Stimulated activated CD8-positive, alpha-beta memory T cell treated with anti-CD3 and anti-CD28 coated beads, Interleukin-12 subunit alpha, Interleukin-12 subunit beta, amount 100 ng/mL, for 4 hours (primary cell): ENCODE measurements at regions not wholly inside any gene's neighbourhood (a gene's known extent, or its start where the extent isn't known, plus 50 kb on each side); places are given as distances from the start of the nearest gene placed in this dataset.

Source experiments
- DNase-seq: peaks from one replicate; pipeline ENCODE4 v3.0.0-alpha.2; 2020; ENCODE audit warnings: low read depth

DNA sequence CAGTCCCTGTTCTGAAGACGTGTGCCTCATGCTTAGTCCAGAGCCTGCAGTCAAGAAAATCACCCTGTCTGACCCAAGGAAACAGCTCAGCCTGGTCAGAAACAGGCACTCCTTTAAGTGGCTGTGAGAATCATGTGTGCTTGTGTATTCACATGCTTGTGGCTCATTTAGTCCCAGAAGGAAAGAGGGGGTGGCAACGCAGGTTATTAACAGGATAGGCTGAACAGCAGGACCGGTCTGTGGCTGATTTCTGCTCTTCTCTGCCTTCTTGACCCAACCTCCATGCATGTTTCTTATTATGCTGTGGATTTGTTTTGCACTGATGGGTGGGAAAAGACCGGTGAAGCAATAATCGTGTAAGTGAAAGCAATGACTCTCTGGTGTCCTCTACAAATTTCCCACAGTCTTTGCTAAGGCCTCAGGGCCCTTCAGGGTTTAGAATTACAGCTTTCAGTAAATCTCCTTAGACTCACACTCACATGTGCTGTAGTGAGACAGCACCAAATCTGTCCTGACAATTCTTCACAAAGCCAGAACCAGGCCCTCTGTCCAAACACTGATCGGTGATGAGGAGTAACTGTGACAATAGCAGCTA, 288.1 kb downstream of the ETS1 start:
- DNase-seq, result no peak

DNA sequence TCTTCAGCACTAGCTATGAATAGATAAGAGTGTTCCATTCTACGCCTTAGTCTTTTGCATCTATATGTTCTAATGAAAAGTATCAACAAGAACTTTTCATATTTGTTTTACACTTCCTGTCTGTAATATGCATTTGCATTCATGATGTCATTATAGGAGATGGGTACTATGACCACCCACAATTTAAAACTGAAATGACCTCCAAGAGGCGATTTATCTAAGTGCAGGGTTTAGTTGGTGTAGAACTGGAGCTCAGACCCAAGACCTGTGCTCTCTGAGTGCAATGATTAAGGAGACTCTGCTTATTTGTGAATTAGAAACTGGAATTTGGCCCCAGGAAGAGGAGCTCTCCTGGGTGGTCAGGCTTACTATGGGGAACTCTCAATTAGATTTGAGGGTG, 289.1 kb downstream of the ETS1 start:
- no peak for DNase-seq

DNA sequence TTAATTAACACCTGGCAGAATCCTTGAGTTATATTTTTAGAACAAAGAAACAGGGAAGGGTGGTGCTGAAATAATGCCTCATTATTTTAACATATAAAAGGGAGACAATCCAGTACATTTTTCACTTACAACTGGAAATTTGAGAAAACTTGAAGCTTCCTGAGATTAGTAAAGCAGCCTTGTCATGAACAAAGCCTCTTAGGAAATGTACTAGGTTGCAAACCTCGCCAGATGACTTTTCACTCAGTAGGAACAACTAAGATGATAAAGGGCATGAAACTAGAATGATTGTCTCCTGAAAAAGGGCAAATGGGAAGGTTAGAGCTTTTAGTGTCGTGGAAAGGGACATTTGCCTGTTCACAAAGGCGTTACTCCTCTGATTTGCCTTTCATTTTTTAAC, 289.6 kb downstream of the ETS1 start:
- no peak for DNase-seq

DNA sequence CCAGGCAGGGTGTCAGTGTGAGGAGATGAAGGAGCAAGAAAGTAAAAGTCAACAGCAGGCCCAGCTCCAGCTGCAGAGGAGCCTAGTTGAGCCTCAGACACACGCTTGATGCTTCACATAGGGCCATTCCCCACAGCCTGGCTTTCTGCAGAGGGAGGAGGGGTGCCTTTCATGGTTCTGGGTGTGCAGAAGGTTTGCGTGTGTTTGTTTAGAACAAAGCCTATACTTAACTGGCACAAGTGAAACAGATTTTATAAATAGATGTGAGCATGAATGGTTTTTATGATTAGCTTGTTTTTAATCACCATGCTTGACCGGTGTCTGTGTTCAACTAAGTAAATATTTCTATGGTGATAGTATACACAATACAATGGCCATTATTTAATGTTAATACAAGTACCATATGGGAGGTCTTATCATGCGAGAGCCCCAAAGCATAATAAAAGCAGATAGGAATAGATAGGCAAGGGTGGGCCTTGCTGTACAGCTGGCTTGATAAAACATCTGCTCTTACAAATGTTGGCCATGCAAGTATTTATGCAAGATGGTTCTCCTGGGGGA, 290.2 kb downstream of the ETS1 start:
- DNase-seq, result no peak

DNA sequence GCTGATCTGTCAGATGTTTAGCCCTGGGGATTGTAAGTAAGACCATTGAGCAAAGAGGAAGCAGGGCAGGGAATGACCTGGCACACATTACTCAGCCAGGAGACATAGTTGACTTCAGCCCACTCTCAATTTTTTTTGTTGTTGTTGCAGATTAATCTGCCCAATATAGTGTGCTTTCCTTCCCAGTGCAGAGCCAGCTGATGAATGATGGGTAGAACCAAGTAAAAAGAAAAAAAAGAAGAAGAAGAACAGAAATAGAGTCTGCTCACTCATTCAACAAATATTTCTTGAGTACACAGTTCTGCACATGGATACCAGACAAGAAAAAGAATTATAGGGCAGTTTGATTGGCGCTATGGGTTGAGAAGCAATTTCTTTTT, 292.7 kb downstream of the ETS1 start:
- no peak for DNase-seq

DNA sequence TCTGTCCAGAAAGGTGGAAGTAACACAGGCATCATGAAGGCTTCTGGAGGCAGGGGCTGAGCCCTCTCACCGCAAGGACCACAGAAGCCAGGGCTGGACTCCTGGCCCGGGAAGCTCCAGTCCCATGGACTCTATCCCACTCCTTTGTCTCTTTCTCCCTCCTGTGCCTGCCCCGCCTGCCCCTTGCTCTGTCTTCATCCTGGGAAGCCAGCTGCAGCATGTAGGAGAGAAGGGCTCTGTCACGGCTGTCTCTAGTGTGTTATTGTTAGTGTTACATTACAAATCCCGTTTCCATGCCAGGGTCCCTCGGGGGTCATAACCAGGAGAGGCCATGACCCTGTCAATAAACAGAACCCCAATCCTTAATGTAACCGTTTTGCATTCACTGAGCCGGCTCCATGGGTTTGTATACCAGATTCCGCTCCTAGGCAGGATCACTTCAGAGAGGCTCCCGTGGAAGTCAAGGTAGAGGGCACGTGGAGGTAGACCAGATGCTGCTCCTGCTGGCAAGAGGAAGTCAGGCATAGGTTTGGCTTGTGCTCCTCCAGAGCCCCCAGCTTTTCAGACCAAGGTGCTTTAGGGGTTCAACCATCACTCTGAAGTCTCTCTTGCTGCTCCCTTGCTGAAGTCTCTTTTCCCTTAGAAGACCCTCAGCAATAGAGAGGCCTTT, 293.2 kb downstream of the ETS1 start:
- DNase-seq, result no peak

DNA sequence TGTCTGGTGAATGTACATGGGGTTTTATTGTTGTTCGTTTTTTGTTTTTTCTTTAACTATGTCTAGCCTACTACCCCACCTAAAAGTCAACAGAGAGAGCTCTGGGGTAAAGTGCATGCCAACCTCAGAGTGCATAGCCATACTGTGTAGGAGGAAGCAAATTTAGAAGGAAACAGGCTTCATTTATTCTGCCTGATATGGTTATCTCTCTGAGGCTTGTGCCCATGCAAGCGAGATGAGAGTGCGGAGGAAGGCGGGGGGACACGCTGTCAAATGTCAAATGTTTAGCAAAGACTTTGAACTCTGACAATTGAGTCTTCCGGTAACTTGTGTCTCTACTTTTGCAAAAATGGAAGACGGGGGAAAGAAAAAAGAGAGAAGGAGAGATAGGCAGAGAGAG, 295.5 kb downstream of the ETS1 start:
- peak; percentile 45 for DNase-seq

DNA sequence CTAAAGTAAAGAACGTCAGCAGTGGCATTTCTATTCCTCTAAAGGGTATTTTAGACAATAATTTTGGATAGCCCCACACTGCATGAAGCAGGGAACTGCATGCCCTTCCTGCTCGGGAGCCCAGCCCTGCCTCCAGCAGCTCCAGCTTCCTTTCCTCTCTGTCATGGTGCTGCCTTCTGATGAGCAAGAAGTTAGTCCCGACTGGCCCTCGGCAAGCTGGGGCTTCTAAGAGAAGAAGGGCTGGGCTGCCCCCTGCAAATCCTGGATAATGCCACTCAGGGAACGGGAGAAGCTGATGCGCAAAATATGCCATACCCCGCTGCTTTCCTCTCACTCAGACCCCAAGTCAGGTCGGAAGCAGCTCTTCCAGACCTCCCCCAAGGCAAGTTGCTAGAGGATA, 296.4 kb downstream of the ETS1 start:
- DNase-seq, result no peak

DNA sequence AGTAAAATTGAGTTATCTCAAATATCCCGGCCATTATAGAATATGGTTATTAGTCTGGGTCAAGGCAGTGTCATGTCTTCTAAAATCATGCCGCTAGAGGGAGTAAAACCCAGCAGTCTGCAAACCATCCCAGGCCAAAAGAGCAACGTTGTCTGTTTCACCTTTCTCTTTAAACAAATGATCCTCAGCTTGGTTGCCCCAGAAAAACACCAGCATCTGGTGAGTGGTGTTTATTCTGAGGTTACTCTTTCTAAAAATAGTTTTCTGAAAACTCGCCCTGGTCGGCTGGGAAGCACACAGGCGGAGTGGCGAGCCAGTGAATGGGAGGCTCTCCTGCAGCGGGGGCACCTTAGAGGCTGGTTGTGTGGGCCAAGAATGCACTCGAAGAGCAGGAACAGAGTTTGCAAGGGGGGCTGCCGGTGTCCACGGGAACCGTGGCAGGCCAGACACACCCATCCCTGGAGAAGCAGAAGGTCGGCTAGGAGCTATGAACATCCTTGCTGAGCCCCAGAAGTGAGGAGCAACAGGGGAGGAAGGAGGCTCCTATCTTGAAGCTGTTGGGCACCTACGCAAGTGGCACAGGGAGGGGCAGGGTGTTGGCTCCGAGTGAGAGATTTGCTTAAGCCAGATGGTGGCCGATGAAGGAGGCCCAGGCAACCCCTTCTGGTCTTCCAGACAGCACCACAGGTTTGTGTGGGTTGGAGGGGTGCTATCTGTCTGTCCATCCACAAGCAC, 297.1 kb downstream of the ETS1 start:
- peak; percentile 41 for DNase-seq

DNA sequence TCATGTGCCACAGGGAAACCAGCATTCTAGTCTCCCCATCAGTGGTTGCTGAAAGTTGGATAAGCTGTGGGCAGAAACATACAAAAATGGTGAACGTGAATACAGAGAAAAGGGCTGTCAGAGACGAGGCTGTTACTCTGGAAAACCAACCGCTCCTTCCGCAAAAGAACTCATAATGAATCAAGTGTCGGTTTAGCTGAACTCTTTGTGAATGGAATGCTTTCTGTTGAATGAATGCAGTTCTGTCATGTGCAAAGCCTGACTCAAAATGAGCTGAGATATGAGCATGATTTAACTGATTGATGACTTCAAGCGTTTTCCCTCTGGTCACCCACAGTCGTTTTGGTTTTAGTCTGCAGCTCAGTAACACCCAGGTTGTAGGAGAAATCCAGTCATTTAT, 298.3 kb downstream of the ETS1 start:
- no peak for DNase-seq

DNA sequence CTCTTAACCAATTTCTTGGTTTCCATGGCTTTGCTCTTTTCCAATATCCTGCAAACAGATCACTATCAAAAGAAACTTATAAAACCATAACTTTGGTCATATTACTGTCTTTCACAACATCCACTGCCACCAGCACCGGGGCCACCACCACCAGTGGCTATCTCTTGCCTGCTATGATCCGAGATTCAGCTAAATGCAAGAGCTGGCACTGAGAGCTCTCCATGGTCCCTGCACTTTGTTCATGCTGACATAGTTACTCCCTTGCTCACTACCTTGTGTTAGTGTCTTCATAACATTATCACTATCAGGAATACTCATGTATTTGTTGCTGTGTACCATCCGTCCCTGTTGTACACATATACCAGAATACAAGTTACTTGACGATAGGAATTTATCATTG, 299.0 kb downstream of the ETS1 start:
- DNase-seq, result no peak

DNA sequence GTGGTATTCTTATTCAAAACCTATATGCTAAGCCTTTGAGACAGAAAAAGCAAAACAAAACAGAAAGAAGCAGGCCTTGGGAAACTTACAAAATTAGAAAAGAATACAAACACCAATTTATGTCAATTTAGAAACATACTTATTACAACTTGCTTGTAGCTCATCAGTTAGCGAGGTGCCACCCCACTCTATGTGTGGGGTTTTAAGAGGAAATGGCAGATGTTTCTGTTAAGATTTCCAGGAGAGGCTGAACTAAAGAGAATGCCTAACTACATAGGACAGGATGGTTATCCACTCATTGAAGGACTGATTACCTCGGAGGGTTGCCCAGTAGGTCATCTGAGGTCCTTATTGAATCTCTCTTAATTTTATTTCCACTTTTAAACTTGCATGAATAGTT, 302.0 kb downstream of the ETS1 start:
- DNase-seq, result no peak

DNA sequence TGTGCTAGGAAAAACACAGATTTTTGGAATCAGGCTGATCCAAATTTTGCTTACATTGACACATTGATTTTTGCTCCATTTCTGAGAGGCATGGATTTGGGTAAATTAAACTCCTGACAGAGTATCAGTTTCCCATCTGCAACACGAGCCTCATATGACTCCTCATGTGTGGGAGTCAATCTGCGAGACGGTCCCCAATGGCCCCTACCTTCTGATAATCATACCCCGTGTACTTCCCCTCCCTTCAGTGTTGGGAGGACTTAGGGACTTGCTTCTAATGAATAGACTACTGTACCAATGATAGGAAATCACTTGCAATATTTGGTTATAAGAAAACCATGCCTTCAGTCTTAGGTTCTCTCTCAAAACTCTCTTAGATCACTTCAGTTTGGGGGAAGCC, 302.7 kb downstream of the ETS1 start:
- no peak for DNase-seq

DNA sequence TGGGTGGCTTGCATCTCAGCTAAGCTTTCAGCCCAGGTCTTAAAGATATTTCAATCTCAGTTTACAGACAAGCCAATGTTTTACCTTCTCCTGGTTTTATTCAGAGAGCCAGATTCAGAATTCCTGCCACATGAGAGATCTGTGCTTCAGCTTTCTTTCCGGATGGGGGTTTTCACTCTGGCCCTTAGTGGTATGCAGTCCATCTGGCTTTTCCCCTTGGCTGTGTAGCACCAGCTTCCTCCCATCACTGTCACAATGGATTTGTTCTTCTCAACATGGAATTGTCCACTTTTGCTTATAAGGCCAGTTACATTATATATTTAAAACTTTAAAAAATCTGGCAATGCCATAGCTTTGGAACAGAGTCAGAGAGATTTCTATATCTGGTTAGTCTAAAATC, 303.9 kb downstream of the ETS1 start:
- DNase-seq, result no peak

DNA sequence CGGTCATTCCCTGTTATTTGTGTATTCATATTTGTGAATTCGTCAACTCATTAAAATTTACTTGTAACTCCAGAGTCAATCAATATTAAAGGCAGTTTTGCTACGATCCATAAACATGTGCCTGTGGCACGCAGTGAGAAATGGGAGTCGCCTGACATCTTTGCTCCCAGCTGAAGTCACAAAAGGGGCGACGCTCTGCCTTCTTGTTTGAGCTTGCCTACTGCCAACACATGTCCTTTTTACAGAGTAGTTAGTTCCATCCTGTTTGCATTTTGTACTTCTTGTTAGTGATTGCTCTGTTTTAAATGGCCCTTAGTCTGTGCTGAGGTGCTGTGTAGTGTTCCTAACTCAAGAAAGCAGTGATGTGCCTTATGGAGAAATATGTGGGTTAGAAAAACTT, 305.3 kb downstream of the ETS1 start:
- DNase-seq, result no peak

DNA sequence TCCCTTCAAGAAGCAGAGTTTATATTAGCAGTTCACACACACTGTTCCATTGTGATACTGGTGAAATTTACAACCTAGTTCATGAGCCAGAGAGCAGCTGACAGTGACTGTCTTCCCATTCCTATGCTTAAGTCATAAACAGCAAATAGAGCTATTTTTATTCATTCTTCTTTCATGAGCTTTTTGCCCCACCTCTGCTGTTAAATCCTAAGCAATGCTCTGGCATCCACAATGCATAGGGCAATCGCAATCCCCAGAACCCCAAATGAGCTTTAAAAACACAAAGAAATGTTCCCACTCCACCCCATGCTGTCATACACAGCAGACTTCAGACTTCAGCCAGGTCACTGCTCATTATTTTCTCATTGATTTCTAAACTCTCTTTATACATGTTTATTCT, 307.5 kb downstream of the ETS1 start:
- no peak for DNase-seq

DNA sequence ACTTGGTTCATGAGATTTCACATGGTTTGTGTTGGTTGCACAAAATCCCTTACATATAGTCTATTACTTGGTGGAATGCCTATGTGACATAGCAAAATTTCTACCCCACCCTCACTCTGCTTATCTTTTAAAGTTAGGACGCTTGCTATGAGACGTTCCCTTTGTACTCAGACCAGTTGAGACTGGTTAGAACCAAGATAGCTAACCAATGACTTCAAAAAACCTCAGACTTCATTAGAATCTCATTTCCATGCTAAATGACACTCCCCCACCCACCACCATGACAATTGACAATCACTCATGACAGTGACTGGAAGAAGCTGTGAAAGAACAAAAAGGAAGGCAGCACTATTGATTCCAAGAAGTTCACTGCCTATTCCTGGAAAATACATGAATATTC, 313.6 kb downstream of the ETS1 start:
- DNase-seq, result no peak

DNA sequence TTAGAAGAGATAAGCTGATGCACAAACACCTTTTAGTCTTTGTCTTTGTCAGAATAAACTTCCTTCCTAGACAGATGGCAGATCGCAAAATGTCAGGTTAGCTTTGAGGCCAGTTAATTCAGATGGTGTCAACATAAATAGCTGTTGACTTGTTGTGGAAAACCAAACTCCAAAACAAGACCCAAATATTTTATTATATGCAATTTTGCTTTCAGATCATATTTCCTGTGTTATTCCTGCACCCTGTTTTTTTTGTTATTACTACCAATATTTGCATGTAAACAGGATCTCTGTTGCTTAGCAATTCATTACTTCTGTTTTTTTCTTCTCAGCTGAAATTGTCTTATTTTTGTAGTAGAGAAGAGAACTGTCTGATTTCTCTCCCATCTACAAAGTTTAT, 316.0 kb downstream of the ETS1 start:
- DNase-seq, result no peak

DNA sequence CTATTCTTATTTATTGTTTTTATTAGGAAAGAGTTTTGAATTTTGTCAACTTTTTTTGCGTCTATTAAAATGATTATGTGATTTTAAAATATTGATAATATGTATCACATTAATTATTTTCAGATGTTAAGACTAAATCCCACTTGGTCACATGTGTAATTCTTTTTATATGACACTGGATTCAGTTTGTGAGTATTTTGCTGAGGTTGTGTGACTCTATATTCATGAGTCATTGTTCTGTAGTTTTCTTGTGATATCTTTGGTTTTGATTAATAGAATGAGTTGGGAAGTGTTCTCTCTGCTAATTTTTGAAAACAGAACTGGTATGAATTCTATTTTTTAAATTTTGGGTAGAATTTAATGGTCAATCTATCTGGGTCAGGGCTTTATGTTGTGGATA, 317.9 kb downstream of the ETS1 start:
- no peak for DNase-seq

DNA sequence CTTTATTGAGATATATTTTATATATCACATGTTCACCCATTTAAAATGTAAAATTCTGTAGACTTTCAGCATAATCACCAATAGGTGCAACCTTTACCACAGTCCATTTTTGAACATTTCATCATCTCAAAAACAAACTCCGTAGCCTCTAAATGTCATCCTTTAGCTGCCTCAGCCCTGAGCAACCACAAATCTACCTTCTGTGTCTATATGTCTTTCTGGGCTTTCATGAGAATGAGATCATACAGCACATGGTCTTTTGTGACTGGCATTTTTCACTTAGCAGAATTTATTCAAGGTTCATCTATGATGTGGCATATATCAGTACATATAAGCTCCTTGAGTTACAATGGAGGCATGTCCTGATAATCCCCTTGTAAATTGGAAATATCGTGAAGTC, 320.5 kb downstream of the ETS1 start:
- DNase-seq, result no peak

DNA sequence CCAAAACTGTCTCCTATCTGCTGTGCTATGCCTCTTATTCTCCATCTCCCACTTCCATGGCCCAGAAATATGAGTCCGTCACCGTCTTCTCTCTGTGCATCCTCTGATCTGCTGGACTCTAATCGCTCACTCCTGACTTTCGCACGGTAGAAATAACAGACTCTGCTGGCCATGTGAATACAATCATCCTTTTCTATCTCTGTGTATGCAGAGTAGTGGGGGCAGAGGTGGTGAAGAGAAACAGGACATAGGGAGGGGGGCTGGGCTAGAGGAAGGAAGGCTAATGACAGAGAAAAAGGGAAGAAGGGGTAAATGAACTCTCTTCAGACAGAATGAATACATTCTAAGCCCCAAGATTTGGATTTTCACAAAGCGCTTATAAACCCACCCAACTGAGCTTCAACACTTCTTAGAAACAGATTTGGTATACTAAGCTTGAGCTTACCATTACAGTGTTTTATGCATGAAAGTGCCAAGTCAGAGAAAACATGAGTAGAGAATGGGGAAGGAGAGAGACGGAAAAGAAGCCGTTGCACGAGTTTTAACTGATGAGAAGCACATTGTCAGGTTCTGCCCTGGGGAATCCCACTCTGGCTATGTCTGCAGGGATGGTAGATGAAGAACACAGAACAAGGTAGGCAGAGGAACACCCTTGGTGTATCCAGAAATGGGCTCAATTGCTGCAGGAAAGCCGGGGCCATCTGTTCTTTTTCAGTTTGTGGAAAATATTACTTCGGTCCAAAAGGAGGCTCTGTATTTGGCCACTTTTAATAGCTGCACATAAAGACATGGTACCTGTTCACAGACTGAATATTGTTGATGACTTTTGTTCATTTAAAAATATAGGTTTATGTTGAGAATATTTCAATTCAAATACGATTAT, 324.7 kb downstream of the ETS1 start:
- no peak for DNase-seq

DNA sequence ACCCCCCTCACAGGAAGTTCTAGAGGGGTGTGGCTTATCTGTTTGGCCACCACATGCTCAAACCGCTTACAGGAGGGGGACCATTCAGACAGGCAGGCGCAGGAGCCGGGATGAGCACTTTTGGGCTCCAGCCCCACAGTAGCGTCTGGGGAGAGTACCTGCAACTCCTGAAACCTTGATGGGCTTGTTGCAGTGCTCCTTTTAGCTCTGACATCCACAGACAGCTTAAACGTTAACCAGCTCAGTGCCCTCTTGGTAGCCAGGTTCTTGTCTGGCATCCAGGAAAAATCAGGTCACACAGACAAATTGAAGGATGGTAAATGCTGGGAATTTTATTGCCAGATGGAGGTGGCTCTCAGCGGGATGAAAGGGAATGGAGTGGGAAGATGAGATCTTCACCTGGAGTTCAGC, 326.3 kb downstream of the ETS1 start:
- DNase-seq, result no peak
